Breast epithelium (tissue), 4 donors: ENCODE measurements at regions not wholly inside any gene's neighbourhood (a gene's known extent, or its start where the extent isn't known, plus 50 kb on each side); places are given as distances from the start of the nearest gene placed in this dataset.

Experiments used
- DNase-seq, 2 donors: peaks; one replicate each; pipeline ENCODE4 v3.0.0-alpha.2; 2019; ENCODE audit warnings: low spot score in 2 of 2
- H3K27ac ChIP-seq, 2 donors: fragments of 200-600 bp; sonication (generic) in 1 of 2; one replicate each; pipeline ENCODE4 v1.5.1; 2016 to 2019; ENCODE audit warnings: mild to moderate bottlenecking in 1 of 2
- H3K27me3 ChIP-seq, 2 donors: fragments of 200-600 bp; sonication (generic) in 1 of 2; one replicate each; pipeline versions ENCODE4 v1.5.1 to v1.6.0; 2017 to 2019; ENCODE audit warnings: control low read depth in 1 of 2, mild to moderate bottlenecking in 1 of 2
- H3K36me3 ChIP-seq: fragments of 200-600 bp; one replicate; pipeline ENCODE4 v1.5.1; 2019
- H3K4me1 ChIP-seq, 2 donors: fragments of 200-600 bp; sonication (generic); one replicate each; pipeline ENCODE4 v1.5.1; 2016 to 2019; ENCODE audit warnings: control low read depth in 1 of 2
- H3K4me3 ChIP-seq, 3 donors: fragments of 200-600 bp; sonication (generic); 1 replicate in 2 of 3; 2 replicates in 1 of 3; pipeline ENCODE4 v1.5.1; 2016 to 2019; ENCODE audit warnings: mild to moderate bottlenecking in 3 of 3, moderate library complexity in 2 of 3
- H3K9me3 ChIP-seq, 2 donors: fragments of 200-600 bp; sonication (generic) in 1 of 2; one replicate each; pipeline ENCODE4 v1.5.1; 2016 to 2019; ENCODE audit warnings: control low read depth in 1 of 2
- CTCF ChIP-seq, 3 donors: fragments of 450-650 bp; IDR thresholded peaks; one replicate each; pipeline ENCODE4 v1.5.1; 2016 to 2017; ENCODE audit warnings: antibody characterized with exemption in 3 of 3, mild to moderate bottlenecking in 3 of 3, moderate library complexity in 3 of 3
- POLR2A ChIP-seq: fragments of 450-650 bp; IDR thresholded peaks from one replicate; pipeline ENCODE4 v1.6.1; 2016; ENCODE audit warnings: antibody characterized with exemption, mild to moderate bottlenecking, moderate library complexity
- POLR2AphosphoS5 ChIP-seq, 3 donors: sonication (generic); formaldehyde crosslinking; IDR thresholded peaks; one replicate each; pipeline ENCODE4 v1.6.1; 2017; ENCODE audit warnings: antibody characterized with exemption in 3 of 3
- intact Hi-C: fragments of 100-400 bp; cut with DNase I; formaldehyde crosslinking; loops from one replicate; pipeline ENCODE4 v1.15.1; 2023; ENCODE audit warnings: low total_unique reads

DNA sequence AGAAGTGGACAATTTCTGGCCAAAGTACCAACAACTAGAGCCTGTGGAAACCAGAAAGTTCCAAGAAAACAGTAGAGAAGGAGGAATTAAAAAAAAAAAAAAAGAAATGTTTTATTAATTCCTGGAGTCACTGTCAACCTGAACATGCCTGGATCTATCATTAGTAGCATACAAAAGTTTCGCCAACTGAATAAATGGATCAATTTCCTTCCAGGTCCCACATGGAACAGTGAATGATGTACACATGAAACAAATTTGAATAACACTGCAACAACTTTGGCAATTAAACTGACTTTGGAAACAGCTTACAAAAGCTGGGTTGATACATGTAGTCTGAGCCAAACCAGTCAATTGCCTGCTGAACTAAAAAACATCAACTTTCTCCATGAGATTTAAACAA is 90.0 kb upstream of the HMGCLL1 start:
- H3K36me3 ChIP-seq: no peaks in the 10 kb centered on the region
- intact Hi-C loops: no loop called here
- no peak for DNase-seq
- no peaks in the 10 kb centered on the region for H3K4me1 ChIP-seq
- no peaks in the 10 kb centered on the region for H3K27me3 ChIP-seq
- TF ChIP-seq POLR2A (no peak), POLR2AphosphoS5 (IDR thresholded peaks at IDR 0.05) (no peak), CTCF (IDR thresholded peaks at IDR 0.05) (no peak)
- H3K9me3 ChIP-seq: peaks cover 0 to 2% of the 10 kb centered on the region in 2 donors
- peak overlapping the region in 1 of 2 donors; percentile 33 for H3K27ac ChIP-seq
- no peak overlapping the region for H3K4me3 ChIP-seq

- TF ChIP-seq POLR2AphosphoS5 (IDR thresholded peaks at IDR 0.05) (no peak), CTCF (IDR thresholded peaks at IDR 0.05) (no peak), POLR2A (no peak)
- no peaks in the 10 kb centered on the region for H3K27me3 ChIP-seq
- peak overlapping the region; percentile 33 to 48 for H3K27ac ChIP-seq
- no peaks in the 10 kb centered on the region for H3K4me1 ChIP-seq
- H3K4me3 ChIP-seq: no peak overlapping the region
- no peak for DNase-seq
- intact Hi-C loops: no loop called here
- peaks cover 0 to 7% of the 10 kb centered on the region in 2 donors for H3K9me3 ChIP-seq
- no peaks in the 10 kb centered on the region for H3K36me3 ChIP-seq
Observed at GRCh38 chr6:55668591-55668990, 89.6 kb upstream of the HMGCLL1 start.

GRCh38 chr6:55667341-55667740 is 88.3 kb upstream of the HMGCLL1 start:
- intact Hi-C loops: no loop called here
- Histone ChIP-seq H3K9me3 (peaks cover 0 to 17% of the 10 kb centered on the region in 2 donors), H3K4me3 (no peak overlapping the region), H3K36me3 (no peaks in the 10 kb centered on the region), H3K4me1 (no peaks in the 10 kb centered on the region), H3K27ac (no peak overlapping the region), H3K27me3 (no peaks in the 10 kb centered on the region)
- TF ChIP-seq CTCF (IDR thresholded peaks at IDR 0.05): no peak
- no peak for TF ChIP-seq POLR2AphosphoS5 (IDR thresholded peaks at IDR 0.05)
- no peak for DNase-seq

GRCh38 chr6:55666606-55667225 is 87.7 kb upstream of the HMGCLL1 start:
- H3K9me3 ChIP-seq: peaks cover 0 to 20% of the 10 kb centered on the region in 2 donors
- no peaks in the 10 kb centered on the region for H3K4me1 ChIP-seq
- intact Hi-C loops: no loop called here
- no peaks in the 10 kb centered on the region for H3K27me3 ChIP-seq
- TF ChIP-seq POLR2AphosphoS5 (IDR thresholded peaks at IDR 0.05) (no peak), POLR2A (no peak), CTCF (IDR thresholded peaks at IDR 0.05) (no peak)
- no peak for DNase-seq
- no peaks in the 10 kb centered on the region for H3K36me3 ChIP-seq
- H3K27ac ChIP-seq: no peak overlapping the region
- H3K4me3 ChIP-seq: no peak overlapping the region

- Histone ChIP-seq H3K36me3 (no peaks in the 10 kb centered on the region), H3K4me3 (no peak overlapping the region), H3K4me1 (no peaks in the 10 kb centered on the region), H3K27ac (no peak overlapping the region), H3K27me3 (no peaks in the 10 kb centered on the region), H3K9me3 (peaks cover 0 to 20% of the 10 kb centered on the region in 2 donors)
- TF ChIP-seq POLR2AphosphoS5 (IDR thresholded peaks at IDR 0.05) (no peak), CTCF (IDR thresholded peaks at IDR 0.05) (no peak), POLR2A (no peak)
- intact Hi-C loops: no loop called here
- DNase-seq: no peak
Observed at GRCh38 chr6:55666037-55666436, 87.0 kb upstream of the HMGCLL1 start.
